ENCODE measurements at regions not wholly inside any gene's neighbourhood (a gene's known extent, or its start where the extent isn't known, plus 50 kb on each side); places are given as distances from the start of the nearest gene placed in this dataset.

GRCh38 chr20:22475662-22476061 lies 108.7 kb downstream of the FOXA2 start:
- DNase-seq (ENCODE audit: low spot score) (no peak), FAIRE-seq (no peak)
- TF ChIP-seq ZNF180 (CRISPR knock-in tag; IDR thresholded peaks at IDR 0.05; ENCODE audit: borderline replicate concordance, low read depth), result no peak
- TF ChIP-seq ZNF24 (IDR thresholded peaks at IDR 0.05), result no peak
- 0 out of 2 replicates have a peak, but pooled peaks have one; percentile 10 for TF ChIP-seq USF2 (IDR thresholded peaks at IDR 0.05; ENCODE audit: low read depth, low read length)
- TF ChIP-seq USF2 (CRISPR knock-in tag; IDR thresholded peaks at IDR 0.05; ENCODE audit: borderline replicate concordance), result no peak
- TF ChIP-seq TFAP4 (IDR thresholded peaks at IDR 0.05; ENCODE audit: borderline replicate concordance, low read depth), result no peak
- no peak for TF ChIP-seq HNRNPH1 (optimal IDR thresholded peaks at IDR 0.05; ENCODE audit: low read depth, low read length)
- TF ChIP-seq ZNF746 (CRISPR knock-in tag; IDR thresholded peaks at IDR 0.05), result no peak
- no peak for TF ChIP-seq FOXK1 (CRISPR knock-in tag; IDR thresholded peaks at IDR 0.05; ENCODE audit: borderline replicate concordance, low read depth)
- no peak for TF ChIP-seq CENPBD1 (CRISPR knock-in tag; IDR thresholded peaks at IDR 0.05; ENCODE audit: borderline replicate concordance, low read depth)
- peak; percentile 34; the same call in 1 of the 2 replicates for TF ChIP-seq CTCF (CRISPR knock-in tag; IDR thresholded peaks at IDR 0.05)
- TF ChIP-seq POLR2AphosphoS5 (IDR thresholded peaks at IDR 0.05; ENCODE audit: low read depth, low read length), result no peak
- peak; percentile 39 for TF ChIP-seq STAG1 (CRISPR knock-in tag; IDR thresholded peaks at IDR 0.05)
- TF ChIP-seq HES4 (CRISPR knock-in tag; IDR thresholded peaks at IDR 0.05; ENCODE audit: borderline replicate concordance), result no peak
- no peak for TF ChIP-seq ZHX2 (IDR thresholded peaks at IDR 0.05; ENCODE audit: low read depth)
- no peak for TF ChIP-seq ZHX2 (CRISPR knock-in tag; IDR thresholded peaks at IDR 0.05; ENCODE audit: borderline replicate concordance)

More at GRCh38 chr20:22475662-22476061, 108.7 kb downstream of the FOXA2 start:
- H3K9me3 ChIP-seq (ENCODE audit: low read length), result no peaks in the 10 kb centered on the region
- no peak overlapping the region for H2AFZ ChIP-seq (ENCODE audit: low read length)
- POLR2A ChIA-PET, result no interaction called here
- H3K36me3 ChIP-seq (replicated peaks in 1 of 2; ENCODE audit: control insufficient read depth in 1 of 2, insufficient read depth in 2 of 2, low read length in 2 of 2), result no peaks in the 10 kb centered on the region
- no peak overlapping the region for H3K4me2 ChIP-seq (ENCODE audit: low read depth, low read length)
- in situ Hi-C loops (cut with HindIII; ENCODE audit: extremely low pct_ligation_motif_present, low pct_unique_long_range_greater_than_20kb) (no loop called here), intact Hi-C loops (cut with micrococcal nuclease; ENCODE audit: unreplicated experiment) (no loop called here)
- no peak for ATAC-seq
- BruUV-seq (replicated peaks), result no TSS peak
- H3K9ac ChIP-seq (ENCODE audit: insufficient read depth, low read depth, low read length), result no peak overlapping the region
- no peak overlapping the region for H3K27ac ChIP-seq (ENCODE audit: extremely low read length, insufficient read depth, low read length)
- peaks cover 7 to 24% of the 10 kb centered on the region in 2 experiments; a peak in 3 of 5 replicates for H3K27me3 ChIP-seq (ENCODE audit: control insufficient read depth in 1 of 2, insufficient read depth in 2 of 2, low read length in 2 of 2)
- H3K4me3 ChIP-seq (replicated peaks in 1 of 3; ENCODE audit: insufficient read depth in 1 of 3, low read depth in 2 of 3, low read length in 3 of 3), result no peak overlapping the region
- H3K79me2 ChIP-seq (ENCODE audit: insufficient read depth, low read length), result no peaks in the 10 kb centered on the region
- H4K20me1 ChIP-seq (ENCODE audit: insufficient read depth, low read length), result no peaks in the 10 kb centered on the region
- H3K4me1 ChIP-seq (ENCODE audit: insufficient read depth, low read length), result peaks cover 19% of the 10 kb centered on the region
- CTCF ChIA-PET (ENCODE audit: low intra/inter-chr PET ratio, low total read pairs), result no interaction called here
- WGBS (ENCODE audit: low lambda C conversion rate), result 0% methylated on average over 1 of the region's 1 CpG

All from HepG2 (cell line).